Loucy (cell line): ENCODE measurements at regions not wholly inside any gene's neighbourhood (a gene's known extent, or its start where the extent isn't known, plus 50 kb on each side); places are given as distances from the start of the nearest gene placed in this dataset.

Experiments
- H2AFZ ChIP-seq: fragments of 200-600 bp; sonication (generic); 2 replicates; pipeline ENCODE4 v1.6.0; 2016; ENCODE audit warnings: antibody characterized with exemption, mild to moderate bottlenecking, low read length, moderate library complexity
- H3F3A ChIP-seq: fragments of 200-600 bp; 2 replicates; pipeline ENCODE4 v1.6.0; 2016; ENCODE audit warnings: antibody characterized with exemption, low read depth, mild to moderate bottlenecking
- H3K27me3 ChIP-seq: fragments of 200-600 bp; sonication (generic); 2 replicates; pipeline ENCODE4 v1.6.1; 2014; ENCODE audit warnings: low read length, mild to moderate bottlenecking; ENCODE audit not compliant: insufficient read depth, poor library complexity, severe bottlenecking
- H3K36me3 ChIP-seq: fragments of 200-600 bp; sonication (generic); 2 replicates; pipeline ENCODE4 v1.6.1; 2016; ENCODE audit warnings: low read length; ENCODE audit not compliant: insufficient read depth
- H3K4me1 ChIP-seq: fragments of 200-600 bp; sonication (generic); 2 replicates; pipeline ENCODE4 v1.5.1; 2014; ENCODE audit warnings: low read length, mild to moderate bottlenecking; ENCODE audit not compliant: insufficient read depth, poor library complexity, severe bottlenecking
- H3K4me2 ChIP-seq: fragments of 200-600 bp; sonication (generic); 2 replicates; pipeline ENCODE4 v1.6.0; 2014; ENCODE audit warnings: antibody characterized with exemption, low read length, low read depth, mild to moderate bottlenecking; ENCODE audit not compliant: poor library complexity, severe bottlenecking
- H3K4me3 ChIP-seq: fragments of 200-600 bp; sonication (generic); 2 replicates; pipeline ENCODE4 v1.5.1; 2014; ENCODE audit warnings: low read length, mild to moderate bottlenecking, mixed read lengths; ENCODE audit not compliant: poor library complexity, severe bottlenecking
- H3K79me2 ChIP-seq: fragments of 200-600 bp; sonication (generic); 2 replicates; pipeline ENCODE4 v1.6.1; 2014; ENCODE audit warnings: low read length; ENCODE audit not compliant: insufficient read depth
- H3K9ac ChIP-seq: fragments of 200-600 bp; sonication (generic); 2 replicates; pipeline ENCODE4 v1.6.0; 2014; ENCODE audit warnings: mild to moderate bottlenecking, low read depth, low read length, moderate library complexity; ENCODE audit not compliant: poor library complexity, severe bottlenecking
- H3K9me2 ChIP-seq: fragments of 200-600 bp; sonication (generic); replicated peaks from 2 replicates; pipeline ENCODE4 v1.6.1; 2016; ENCODE audit warnings: low read depth, low read length, mixed read lengths
- H3K9me3 ChIP-seq: fragments of 200-600 bp; sonication (generic); 2 replicates; pipeline ENCODE4 v1.6.1; 2014; ENCODE audit warnings: mild to moderate bottlenecking, antibody characterized with exemption, low read length, low read depth; ENCODE audit not compliant: insufficient read depth
- H4K20me1 ChIP-seq: fragments of 200-600 bp; sonication (generic); 2 replicates; pipeline ENCODE4 v1.6.0; 2014; ENCODE audit warnings: antibody characterized with exemption, low read length, mild to moderate bottlenecking; ENCODE audit not compliant: insufficient read depth, poor library complexity, severe bottlenecking
- EZH2phosphoT487 ChIP-seq: fragments of 200-600 bp; IDR thresholded peaks from 2 replicates; pipeline ENCODE4 v1.6.1; 2018; ENCODE audit warnings: antibody characterized with exemption, mild to moderate bottlenecking, moderate library complexity, borderline replicate concordance
- TF ChIP-seq, protein P1 (sequence below): fragments of 200-600 bp; sonication (generic); conservative IDR thresholded peaks from 2 replicates; pipeline ENCODE4 v1.5.1; 2014; ENCODE audit warnings: mild to moderate bottlenecking, antibody characterized with exemption, low read length

DNA sequence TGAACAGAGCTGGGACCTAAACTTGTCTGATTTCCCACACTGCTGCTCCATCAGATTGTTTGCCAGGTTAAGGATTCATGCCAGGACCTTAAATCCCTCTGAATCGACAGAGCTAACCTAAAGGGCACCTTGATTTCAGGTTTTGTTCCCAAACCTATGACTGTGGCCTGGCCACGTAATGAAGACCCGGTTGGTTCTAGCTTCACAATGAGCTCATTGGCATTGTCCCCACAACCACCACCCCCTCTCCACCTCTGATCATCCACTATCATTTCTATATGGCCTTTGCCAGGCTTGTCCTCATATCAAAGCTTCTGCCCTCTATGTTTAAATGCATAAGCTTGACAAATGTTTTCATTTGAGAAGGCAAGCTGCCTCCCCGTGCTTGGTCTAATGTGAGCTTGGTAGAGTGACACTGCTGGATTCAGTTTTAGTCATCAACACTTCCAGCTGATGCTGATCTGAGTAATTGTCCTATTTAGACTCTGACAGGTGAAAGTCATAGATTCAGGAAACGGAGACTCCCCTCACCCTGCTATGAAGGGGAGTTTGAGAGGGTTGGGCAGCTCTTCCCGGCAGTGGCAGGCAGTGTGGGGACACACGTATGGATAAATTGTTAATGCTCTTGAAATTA lies 407.1 kb upstream of the CFAP20DC start:
- Histone ChIP-seq H3K27me3 (no peaks in the 10 kb centered on the region), H3F3A (no peaks in the 10 kb centered on the region), H3K4me1 (peaks cover 21% of the 10 kb centered on the region), H3K79me2 (no peaks in the 10 kb centered on the region), H2AFZ (no peak overlapping the region), H3K36me3 (no peaks in the 10 kb centered on the region), H3K9ac (no peak overlapping the region), H4K20me1 (no peaks in the 10 kb centered on the region), H3K4me2 (no peak overlapping the region), H3K9me3 (peaks cover 3% of the 10 kb centered on the region; the same call in 1 of the 2 replicates), H3K4me3 (no peak overlapping the region), H3K9me2 (no peaks in the 10 kb centered on the region)
- TF ChIP-seq, protein P1, sequence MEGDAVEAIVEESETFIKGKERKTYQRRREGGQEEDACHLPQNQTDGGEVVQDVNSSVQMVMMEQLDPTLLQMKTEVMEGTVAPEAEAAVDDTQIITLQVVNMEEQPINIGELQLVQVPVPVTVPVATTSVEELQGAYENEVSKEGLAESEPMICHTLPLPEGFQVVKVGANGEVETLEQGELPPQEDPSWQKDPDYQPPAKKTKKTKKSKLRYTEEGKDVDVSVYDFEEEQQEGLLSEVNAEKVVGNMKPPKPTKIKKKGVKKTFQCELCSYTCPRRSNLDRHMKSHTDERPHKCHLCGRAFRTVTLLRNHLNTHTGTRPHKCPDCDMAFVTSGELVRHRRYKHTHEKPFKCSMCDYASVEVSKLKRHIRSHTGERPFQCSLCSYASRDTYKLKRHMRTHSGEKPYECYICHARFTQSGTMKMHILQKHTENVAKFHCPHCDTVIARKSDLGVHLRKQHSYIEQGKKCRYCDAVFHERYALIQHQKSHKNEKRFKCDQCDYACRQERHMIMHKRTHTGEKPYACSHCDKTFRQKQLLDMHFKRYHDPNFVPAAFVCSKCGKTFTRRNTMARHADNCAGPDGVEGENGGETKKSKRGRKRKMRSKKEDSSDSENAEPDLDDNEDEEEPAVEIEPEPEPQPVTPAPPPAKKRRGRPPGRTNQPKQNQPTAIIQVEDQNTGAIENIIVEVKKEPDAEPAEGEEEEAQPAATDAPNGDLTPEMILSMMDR, result no peak
- no peak for TF ChIP-seq EZH2phosphoT487

DNA sequence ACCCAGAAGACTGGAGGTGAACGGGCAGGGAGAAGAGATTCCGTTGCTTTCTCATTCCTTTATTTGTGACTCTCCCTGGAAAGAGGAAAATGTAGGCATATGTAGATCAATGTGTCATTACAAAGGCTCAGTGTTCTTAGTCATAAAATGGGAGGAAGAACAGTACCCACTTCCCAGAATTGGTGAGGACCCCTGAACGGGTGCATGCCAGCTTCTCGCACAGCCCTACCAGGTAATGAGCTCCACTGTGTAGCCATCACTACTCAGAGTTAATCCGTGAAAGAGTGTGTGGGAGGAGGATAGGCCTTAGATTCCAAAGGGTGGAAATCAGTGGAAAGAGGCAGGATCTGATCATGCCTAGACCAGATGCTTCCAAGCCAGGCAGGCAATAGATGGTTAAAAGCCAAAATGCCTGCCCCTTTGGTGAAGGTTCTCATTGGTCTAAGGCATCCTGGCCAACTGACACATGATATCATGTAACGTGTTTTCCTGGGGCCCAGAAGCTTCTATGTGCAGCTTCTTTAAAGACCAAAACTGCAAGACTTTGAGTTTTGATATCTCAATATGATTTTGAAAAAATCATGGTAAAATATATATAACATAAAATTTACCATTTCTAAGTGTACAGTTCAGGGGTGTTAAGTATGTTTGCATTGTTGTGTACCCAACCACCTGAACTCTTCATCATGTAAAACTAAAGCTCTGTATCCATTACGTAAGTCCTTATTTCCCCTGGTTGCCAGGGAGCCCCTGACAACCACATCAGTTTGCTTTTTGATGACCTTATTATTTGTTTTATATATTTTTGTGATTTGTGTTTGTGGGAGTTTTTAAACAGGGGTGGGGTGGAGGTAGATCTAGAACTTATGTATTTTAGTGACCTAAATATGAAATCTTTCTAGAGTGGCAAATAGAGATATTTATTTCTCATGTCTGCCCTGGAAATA lies 402.2 kb upstream of the CFAP20DC start:
- Histone ChIP-seq H3K27me3 (no peaks in the 10 kb centered on the region), H3K9me2 (no peaks in the 10 kb centered on the region), H4K20me1 (no peaks in the 10 kb centered on the region), H3K4me3 (peak overlapping the region; percentile 62), H3K9ac (peak overlapping the region; percentile 67), H3F3A (peaks cover 12% of the 10 kb centered on the region), H3K9me3 (no peaks in the 10 kb centered on the region), H3K4me2 (peak overlapping the region; percentile 74), H2AFZ (no peak overlapping the region), H3K79me2 (no peaks in the 10 kb centered on the region), H3K36me3 (no peaks in the 10 kb centered on the region), H3K4me1 (peaks cover 46% of the 10 kb centered on the region)
- no peak for TF ChIP-seq EZH2phosphoT487
- TF ChIP-seq, protein P1, result no peak

DNA sequence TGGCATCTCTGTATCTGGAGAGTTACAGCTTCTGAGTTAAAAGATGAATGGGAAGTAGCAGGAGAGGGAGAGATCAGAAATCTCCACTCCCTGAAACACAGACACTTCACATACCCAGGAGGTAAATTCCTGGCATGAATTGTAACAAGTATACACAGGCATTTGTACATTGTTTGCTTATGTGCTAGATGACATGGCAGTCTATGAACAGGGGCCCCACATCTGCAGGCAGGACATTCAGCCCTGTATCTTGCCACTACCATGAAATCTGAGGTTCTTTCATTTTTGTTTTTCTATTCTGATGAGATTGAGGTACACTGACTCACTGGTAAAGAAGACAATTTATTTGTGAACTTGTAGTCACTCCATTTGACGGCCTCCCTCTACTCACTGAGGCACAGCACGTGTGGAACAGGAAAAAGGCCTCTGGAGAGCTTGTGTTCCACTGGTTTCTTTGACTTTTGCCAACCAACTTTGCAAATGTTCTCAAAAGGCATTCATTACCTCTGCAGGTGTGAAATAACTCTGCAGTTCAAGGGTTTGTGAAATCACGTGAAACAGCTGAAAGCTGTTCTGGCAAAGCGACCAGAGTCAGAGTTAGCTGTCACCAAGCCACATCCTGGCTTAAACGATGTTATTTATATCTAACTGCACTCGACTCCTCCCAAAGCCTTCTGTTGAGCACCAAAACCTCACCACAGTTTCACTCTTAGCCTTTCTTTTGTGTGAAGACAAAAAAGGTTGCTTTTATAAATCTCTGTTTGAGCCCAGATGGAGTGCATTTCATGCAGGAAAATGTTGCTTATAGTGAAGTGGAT lies 401.3 kb upstream of the CFAP20DC start:
- Histone ChIP-seq H3K4me1 (peaks cover 46% of the 10 kb centered on the region), H3K4me3 (peak overlapping the region; percentile 62), H3F3A (peaks cover 12% of the 10 kb centered on the region), H3K9me2 (no peaks in the 10 kb centered on the region), H3K4me2 (peak overlapping the region; percentile 74), H3K27me3 (no peaks in the 10 kb centered on the region), H4K20me1 (no peaks in the 10 kb centered on the region), H2AFZ (peak overlapping the region; percentile 44; the same call in 1 of the 2 replicates), H3K9me3 (no peaks in the 10 kb centered on the region), H3K9ac (peak overlapping the region; percentile 67), H3K79me2 (no peaks in the 10 kb centered on the region), H3K36me3 (no peaks in the 10 kb centered on the region)
- TF ChIP-seq, protein P1, result no peak
- no peak for TF ChIP-seq EZH2phosphoT487
